Mucosa of stomach (tissue), 1 donor: ENCODE measurements at regions not wholly inside any gene's neighbourhood (a gene's known extent, or its start where the extent isn't known, plus 50 kb on each side); places are given as distances from the start of the nearest gene placed in this dataset.

Experiments
- H3K27me3 ChIP-seq: one replicate; pipeline ENCODE4 v1.7.0; 2013; ENCODE audit warnings: mild to moderate bottlenecking, low read length; ENCODE audit not compliant: control insufficient read depth, insufficient read depth
- H3K36me3 ChIP-seq: one replicate; pipeline ENCODE4 v1.7.0; 2013; ENCODE audit warnings: low read length; ENCODE audit not compliant: control insufficient read depth, insufficient read depth
- H3K4me1 ChIP-seq: one replicate; pipeline ENCODE4 v1.7.0; 2013; ENCODE audit warnings: mild to moderate bottlenecking, low read length; ENCODE audit not compliant: control insufficient read depth, insufficient read depth
- H3K4me3 ChIP-seq: one replicate; pipeline ENCODE4 v1.7.0; 2013; ENCODE audit warnings: low read length
- H3K9ac ChIP-seq: one replicate; pipeline ENCODE4 v1.7.0; 2013; ENCODE audit warnings: mild to moderate bottlenecking, low read length, moderate library complexity
- H3K9me3 ChIP-seq: one replicate; pipeline ENCODE4 v1.7.0; 2013; ENCODE audit warnings: mild to moderate bottlenecking, low read length, moderate library complexity; ENCODE audit not compliant: control insufficient read depth
- donor health status: Pancreatic carcinoma.

DNA sequence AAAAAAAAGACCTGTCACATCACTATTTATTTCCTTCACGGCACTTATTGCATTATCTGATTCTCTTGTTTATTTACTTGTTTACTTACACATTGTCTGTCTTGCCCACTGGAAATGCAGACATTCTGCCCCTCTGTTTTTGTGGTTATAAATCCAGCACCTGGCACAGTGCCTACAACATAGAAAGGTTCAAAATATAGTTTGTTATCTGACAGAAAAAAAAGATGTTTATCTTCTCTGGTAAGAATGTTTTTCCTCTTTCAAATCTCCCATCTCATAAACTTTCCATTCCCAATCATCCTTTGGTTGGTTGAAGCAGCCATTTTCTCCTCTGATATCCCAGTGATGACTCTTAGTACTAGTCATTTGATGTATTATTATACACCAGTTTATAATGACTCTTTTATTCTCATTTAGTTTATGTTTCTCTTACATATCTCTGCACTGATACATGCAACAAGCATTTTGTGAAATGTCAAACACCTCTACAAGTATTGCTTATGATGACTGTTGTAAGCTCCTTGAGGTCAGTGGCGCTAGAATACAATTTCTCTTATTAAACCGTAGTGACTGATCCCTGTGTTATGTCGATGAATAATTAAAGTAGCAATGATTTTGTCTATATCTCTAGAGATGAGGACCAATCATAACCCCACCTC lies 398.4 kb upstream of the TBL1XR1 start:
- Histone ChIP-seq H3K4me1 (peaks cover 25% of the 10 kb centered on the region), H3K4me3 (no peak overlapping the region), H3K9ac (no peak overlapping the region), H3K27me3 (no peaks in the 10 kb centered on the region), H3K36me3 (no peaks in the 10 kb centered on the region), H3K9me3 (no peaks in the 10 kb centered on the region)

GRCh38 chr3:177596248-177596815 lies 399.1 kb upstream of the TBL1XR1 start:
- no peaks in the 10 kb centered on the region for H3K27me3 ChIP-seq
- H3K9me3 ChIP-seq = no peaks in the 10 kb centered on the region
- peaks cover 29% of the 10 kb centered on the region for H3K4me1 ChIP-seq
- H3K4me3 ChIP-seq = no peak overlapping the region
- no peak overlapping the region for H3K9ac ChIP-seq
- no peaks in the 10 kb centered on the region for H3K36me3 ChIP-seq

- no peak overlapping the region for H3K9ac ChIP-seq
- H3K27me3 ChIP-seq = no peaks in the 10 kb centered on the region
- H3K36me3 ChIP-seq = no peaks in the 10 kb centered on the region
- peaks cover 29% of the 10 kb centered on the region for H3K4me1 ChIP-seq
- no peak overlapping the region for H3K4me3 ChIP-seq
- H3K9me3 ChIP-seq = no peaks in the 10 kb centered on the region
Observed at GRCh38 chr3:177596816-177597271, 399.6 kb upstream of the TBL1XR1 start.

DNA sequence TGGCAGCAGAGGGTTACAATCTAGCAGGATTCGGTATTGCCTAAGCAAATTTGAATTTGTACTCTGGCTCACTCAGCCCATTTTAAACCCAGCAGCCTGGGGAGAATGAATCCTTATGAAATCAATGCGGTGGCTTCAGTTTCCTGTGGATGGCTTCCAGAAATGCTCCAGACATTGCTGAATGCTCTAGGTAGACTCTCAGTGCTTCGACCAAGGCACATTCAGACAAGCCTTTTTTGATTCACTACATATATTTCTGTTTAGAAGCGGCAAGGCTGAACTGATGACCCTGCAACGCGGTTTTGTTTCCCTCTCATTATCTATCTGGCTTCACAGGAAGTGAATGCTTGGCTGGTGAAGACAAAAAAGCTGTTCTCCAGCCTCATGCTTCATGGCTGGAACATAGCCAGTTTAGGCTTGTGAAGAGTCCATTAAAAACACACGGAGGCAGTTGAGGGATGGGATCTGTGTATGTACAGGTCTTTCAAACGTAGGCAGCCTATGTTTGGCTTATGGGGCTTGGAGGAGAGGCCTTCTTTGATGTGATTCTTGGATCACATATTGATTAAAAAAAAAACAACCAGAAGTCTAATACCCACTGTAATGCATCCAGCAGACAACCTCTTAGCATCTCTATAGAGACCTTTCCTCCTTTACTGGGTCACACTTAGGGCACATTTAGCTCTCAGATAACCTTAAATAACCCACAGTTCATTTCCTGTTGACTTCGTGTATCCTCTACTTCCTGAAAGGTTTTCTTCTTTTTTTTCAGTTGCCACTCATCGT lies 400.2 kb upstream of the TBL1XR1 start:
- Histone ChIP-seq H3K4me1 (peaks cover 36% of the 10 kb centered on the region), H3K36me3 (no peaks in the 10 kb centered on the region), H3K4me3 (no peak overlapping the region), H3K9me3 (no peaks in the 10 kb centered on the region), H3K9ac (no peak overlapping the region), H3K27me3 (no peaks in the 10 kb centered on the region)

GRCh38 chr3:177598097-177598833 lies 401.0 kb upstream of the TBL1XR1 start:
- Histone ChIP-seq H3K27me3 (no peaks in the 10 kb centered on the region), H3K4me3 (no peak overlapping the region), H3K9ac (no peak overlapping the region), H3K36me3 (no peaks in the 10 kb centered on the region), H3K4me1 (peaks cover 44% of the 10 kb centered on the region), H3K9me3 (no peaks in the 10 kb centered on the region)

GRCh38 chr3:177599326-177599725 lies 402.0 kb upstream of the TBL1XR1 start:
- peaks cover 54% of the 10 kb centered on the region for H3K4me1 ChIP-seq
- H3K36me3 ChIP-seq = no peaks in the 10 kb centered on the region

GRCh38 chr3:177599837-177600236 lies 402.6 kb upstream of the TBL1XR1 start:
- Histone ChIP-seq H3K9me3 (no peaks in the 10 kb centered on the region), H3K4me3 (no peak overlapping the region), H3K36me3 (no peaks in the 10 kb centered on the region), H3K4me1 (peaks cover 54% of the 10 kb centered on the region), H3K9ac (no peak overlapping the region), H3K27me3 (no peaks in the 10 kb centered on the region)

More at GRCh38 chr3:177599326-177599725, 402.0 kb upstream of the TBL1XR1 start:
- no peaks in the 10 kb centered on the region for H3K9me3 ChIP-seq
- no peak overlapping the region for H3K4me3 ChIP-seq
- no peaks in the 10 kb centered on the region for H3K27me3 ChIP-seq
- no peak overlapping the region for H3K9ac ChIP-seq

GRCh38 chr3:177600411-177600810 lies 403.1 kb upstream of the TBL1XR1 start:
- H3K36me3 ChIP-seq = no peaks in the 10 kb centered on the region
- H3K9me3 ChIP-seq = no peaks in the 10 kb centered on the region
- H3K4me3 ChIP-seq = no peak overlapping the region
- H3K4me1 ChIP-seq = peaks cover 54% of the 10 kb centered on the region
- no peaks in the 10 kb centered on the region for H3K27me3 ChIP-seq
- no peak overlapping the region for H3K9ac ChIP-seq

DNA sequence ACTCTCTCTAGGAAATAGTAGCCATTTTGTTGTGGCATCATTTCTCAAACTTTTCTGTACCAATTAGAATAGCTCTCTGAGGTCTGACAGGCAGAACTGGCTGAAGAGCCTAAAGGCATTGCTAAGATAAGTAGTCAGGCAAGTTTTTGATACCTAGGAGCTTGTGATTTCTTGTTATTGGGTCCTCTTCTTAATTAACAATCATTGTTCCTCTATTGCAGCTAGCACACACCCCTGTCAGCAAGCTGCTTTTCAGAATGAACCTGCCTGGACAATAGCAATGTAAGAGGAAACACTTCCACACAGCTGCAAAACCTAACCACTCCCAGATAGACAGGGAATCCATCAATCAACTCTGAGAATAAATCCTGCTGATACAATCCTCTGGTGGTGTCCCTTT lies 403.9 kb upstream of the TBL1XR1 start:
- no peak overlapping the region for H3K9ac ChIP-seq
- no peak overlapping the region for H3K4me3 ChIP-seq
- H3K36me3 ChIP-seq = no peaks in the 10 kb centered on the region
- H3K4me1 ChIP-seq = peaks cover 51% of the 10 kb centered on the region
- H3K9me3 ChIP-seq = no peaks in the 10 kb centered on the region
- no peaks in the 10 kb centered on the region for H3K27me3 ChIP-seq

DNA sequence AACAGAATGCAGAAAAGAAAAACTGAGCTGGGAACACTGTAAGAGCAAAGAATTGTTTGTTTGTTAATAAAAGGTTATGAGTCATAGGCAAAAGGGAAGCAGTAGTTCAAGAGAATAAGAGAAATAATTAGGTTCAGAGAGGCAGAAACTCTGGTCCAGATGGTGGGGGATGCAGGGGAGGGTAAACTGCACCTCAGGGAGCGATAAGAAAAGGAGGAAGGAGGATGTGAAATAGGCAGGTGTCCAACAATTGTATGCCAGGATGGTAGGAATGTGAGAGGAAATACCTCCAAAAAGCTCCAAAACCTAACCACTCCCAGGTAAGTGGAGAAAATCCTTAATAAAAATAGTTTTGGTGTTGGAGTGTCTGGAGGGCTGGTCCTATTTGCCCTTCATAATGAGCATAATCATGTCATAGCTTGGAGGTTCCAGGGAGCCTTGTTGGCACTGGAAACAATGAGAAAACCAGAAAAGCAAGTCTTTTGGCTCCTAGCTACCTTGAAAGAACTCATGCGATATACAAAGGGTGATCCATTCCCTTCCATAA lies 405.4 kb upstream of the TBL1XR1 start:
- no peaks in the 10 kb centered on the region for H3K9me3 ChIP-seq
- H3K4me1 ChIP-seq = peaks cover 48% of the 10 kb centered on the region
- no peak overlapping the region for H3K9ac ChIP-seq
- H3K4me3 ChIP-seq = no peak overlapping the region
- no peaks in the 10 kb centered on the region for H3K36me3 ChIP-seq
- H3K27me3 ChIP-seq = no peaks in the 10 kb centered on the region

- H3K9me3 ChIP-seq = no peaks in the 10 kb centered on the region
- no peak overlapping the region for H3K4me3 ChIP-seq
- no peaks in the 10 kb centered on the region for H3K36me3 ChIP-seq
- H3K27me3 ChIP-seq = no peaks in the 10 kb centered on the region
- H3K9ac ChIP-seq = no peak overlapping the region
- H3K4me1 ChIP-seq = peaks cover 46% of the 10 kb centered on the region
Observed at GRCh38 chr3:177603148-177603603, 405.9 kb upstream of the TBL1XR1 start.
